Stimulated activated naive CD4-positive, alpha-beta T cell (primary cell): ENCODE measurements at regions not wholly inside any gene's neighbourhood (a gene's known extent, or its start where the extent isn't known, plus 50 kb on each side); places are given as distances from the start of the nearest gene placed in this dataset.

ENCODE experiments used
- DNase-seq, 6 experiments: peaks; one replicate each; lab custom pipeline; 2025; lab: John Stamatoyannopoulos, UW

DNA sequence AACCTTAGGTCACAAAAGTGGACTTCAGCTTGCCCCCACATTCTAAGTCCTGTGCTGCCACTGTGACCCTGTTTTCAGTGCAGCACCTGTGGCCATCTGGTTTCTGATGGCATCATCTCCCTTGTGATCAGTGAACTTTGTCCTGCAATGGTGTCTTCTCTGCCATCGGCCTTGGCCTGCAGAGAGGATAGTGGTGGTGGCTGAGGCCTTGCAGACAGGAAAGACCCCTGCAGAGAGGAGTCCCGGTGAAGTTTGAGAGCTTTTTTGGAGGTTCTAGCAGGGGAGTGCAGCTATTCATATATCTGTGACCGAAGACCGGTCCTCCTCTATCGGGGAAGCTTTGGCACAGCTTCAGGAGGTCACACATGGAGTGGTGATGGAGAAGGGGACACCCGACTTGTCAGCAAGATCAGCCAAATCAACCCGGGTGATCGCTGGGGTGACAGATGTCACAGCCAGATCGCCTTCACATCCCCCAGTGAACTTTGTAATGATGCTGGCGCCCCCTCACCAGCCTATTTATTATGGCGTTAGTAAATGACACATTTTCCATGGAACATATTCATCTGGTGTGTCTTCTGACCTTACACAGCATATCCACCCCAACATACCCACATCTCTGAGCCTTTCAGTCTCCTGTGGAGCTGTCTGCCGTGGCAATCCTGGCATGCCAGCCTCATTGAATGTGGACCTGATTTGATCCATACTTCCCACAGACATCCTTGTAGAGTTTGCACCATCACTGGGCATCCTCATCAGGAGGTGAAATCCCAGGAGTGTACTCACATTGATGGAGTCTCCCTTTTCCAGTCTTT is 136.1 kb downstream of the PAPOLA start:
- DNase-seq: no peak

DNA sequence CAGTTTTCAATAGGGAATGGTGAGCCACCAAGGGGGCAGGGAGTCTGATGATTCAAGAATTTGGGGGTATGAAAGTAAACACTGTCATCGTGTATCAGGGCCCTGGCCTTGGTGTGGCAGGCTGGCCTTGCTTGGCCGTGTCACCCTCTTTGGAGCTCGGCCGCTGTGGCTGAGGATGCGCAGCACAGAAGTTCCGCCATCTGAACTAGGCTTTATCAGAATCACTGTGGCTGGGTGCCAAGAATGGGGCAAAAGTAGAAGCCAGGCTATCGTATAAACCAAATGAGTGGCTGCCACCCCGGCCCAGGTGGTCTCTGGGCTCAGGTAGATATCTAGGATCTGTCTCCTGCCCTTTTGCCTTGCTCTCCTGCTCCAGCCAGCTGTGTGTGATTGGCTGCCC is 137.4 kb downstream of the PAPOLA start:
- DNase-seq: no peak

GRCh38 chr14:96648506-96649326 is 146.5 kb downstream of the PAPOLA start:
- no peak for DNase-seq

DNA sequence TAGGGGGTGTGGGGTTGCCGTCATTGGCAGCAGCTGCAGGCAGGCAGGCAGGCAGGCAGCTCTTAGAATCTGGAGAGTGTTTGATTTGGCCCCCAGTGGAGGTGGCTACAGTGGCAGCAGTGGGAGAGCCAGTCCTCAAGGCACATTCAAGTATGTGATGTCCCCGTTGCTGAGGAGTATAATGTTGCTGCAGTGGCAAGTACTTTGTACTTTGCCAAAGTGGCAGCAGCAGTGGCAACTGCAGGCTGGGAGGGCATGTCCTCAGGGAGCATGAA is 147.1 kb downstream of the PAPOLA start:
- DNase-seq: no peak

- DNase-seq: no peak
Observed at GRCh38 chr14:96653597-96653996, 143.6 kb upstream of the VRK1 start.

- DNase-seq: no peak
Observed at GRCh38 chr14:96658611-96659010, 138.6 kb upstream of the VRK1 start.

- DNase-seq: no peak
Observed at GRCh38 chr14:96660123-96660522, 137.1 kb upstream of the VRK1 start.

GRCh38 chr14:96660667-96661066 is 136.5 kb upstream of the VRK1 start:
- DNase-seq: no peak

GRCh38 chr14:96661244-96661969 is 135.8 kb upstream of the VRK1 start:
- DNase-seq: no peak

DNA sequence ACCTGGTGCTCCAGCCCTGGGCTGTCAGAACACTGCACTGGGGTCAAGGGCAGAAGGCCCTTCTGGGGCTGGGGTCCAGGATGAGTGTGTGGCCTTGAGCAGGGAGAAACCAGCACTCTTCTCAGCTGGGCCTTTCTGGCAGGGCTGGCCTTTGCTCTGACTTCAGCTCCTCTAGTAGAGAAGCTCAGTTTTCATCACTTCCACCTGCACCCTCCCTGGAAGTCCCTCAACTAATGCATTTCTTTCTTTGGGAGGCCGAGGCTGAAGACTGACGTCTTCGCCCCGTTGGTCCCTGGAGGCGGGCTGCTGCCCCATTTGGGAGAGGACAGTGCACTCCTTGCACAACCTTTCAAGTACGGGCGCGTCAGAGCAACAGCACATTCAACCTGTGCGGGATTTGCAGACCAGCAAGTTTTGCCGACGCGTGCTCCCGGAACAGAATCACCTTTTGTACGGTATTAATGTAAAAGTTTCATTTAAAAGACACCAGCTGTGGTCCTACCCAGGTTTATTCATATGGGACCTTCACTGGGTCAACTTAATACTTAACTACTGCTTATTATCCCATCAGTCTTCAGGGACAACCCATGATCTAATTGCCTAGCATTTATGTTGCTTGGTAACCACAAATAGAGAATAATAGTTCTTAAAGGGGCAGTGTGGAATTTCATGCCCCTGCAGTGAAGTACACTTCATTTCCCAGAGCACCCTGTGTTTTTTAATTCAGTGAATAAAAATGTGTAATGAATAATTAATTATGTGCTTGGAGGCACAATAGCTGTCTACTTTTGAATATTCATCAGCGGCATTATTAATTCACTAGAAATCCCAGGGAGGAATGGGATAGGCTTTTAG is 134.8 kb upstream of the VRK1 start:
- no peak for DNase-seq

DNA sequence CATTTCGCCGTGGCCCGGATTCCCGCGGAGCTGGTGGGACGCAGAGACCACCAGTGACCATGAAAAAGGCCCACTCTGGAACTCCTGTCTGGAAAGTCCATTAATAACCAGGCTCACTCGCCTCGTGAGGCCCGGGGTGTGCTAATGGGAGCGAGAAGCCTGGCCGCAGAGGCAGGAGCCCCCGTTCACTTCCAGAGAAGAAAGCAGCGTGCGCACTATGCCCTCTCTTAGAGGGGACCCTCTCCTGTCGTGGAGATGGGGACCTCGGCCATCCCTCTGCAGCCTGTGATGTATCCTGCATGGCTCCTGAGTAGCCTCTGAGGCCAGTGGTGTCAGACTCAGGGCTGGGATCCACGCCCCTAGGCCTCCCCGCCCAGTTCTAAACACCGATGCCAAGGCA is 134.1 kb upstream of the VRK1 start:
- DNase-seq: no peak

DNA sequence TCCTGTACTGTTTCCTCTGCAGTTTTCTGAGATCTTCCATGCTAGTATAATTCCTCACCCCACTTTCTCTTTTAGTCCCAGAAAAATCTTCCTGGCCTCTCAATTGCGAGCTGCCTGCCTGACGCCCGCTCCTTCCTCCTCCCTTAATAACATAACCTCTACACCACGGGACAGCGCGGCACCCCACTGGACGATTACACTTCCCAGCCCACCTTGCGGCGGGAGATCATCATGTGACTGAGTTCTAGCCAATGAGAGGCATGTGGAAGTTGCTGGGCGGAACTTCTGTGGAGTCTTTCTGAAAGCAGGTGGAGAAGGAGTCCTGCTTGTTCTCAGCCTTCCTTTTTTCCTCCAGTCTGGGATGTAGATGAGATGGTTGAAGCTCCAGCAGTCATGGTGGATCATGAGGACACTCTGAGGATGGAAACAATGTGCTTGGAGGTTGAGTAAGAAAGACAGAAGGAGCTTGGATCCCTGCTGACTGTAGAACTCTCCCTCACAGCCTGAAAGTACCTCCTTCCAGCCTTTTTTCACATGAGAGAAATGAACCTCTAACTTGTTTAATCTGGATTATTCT is 133.6 kb upstream of the VRK1 start:
- DNase-seq: no peak

DNA sequence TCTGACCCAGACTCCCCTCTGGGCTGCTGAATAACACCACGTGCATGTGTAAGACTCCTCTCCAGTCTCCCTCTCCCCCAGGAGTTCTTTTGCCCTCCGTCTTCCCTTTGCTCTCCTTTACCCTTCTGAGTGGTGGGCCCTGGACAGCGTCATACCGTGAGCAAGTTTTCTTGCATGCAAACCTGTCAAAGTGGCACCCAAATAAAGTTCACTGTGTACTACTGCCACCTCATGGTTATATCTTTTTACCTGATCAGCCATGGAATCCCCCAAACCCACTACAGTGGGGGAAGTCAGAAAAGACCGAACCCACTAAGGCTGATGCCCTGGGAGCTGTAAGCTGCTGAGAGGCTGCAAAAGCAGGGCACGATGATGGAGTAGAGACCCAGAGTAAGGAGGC is 131.1 kb upstream of the VRK1 start:
- no peak for DNase-seq

- DNase-seq: no peak
Observed at GRCh38 chr14:96670391-96670790, 126.8 kb upstream of the VRK1 start.

GRCh38 chr14:96671218-96671617 is 126.0 kb upstream of the VRK1 start:
- no peak for DNase-seq

- DNase-seq: no peak
Observed at GRCh38 chr14:96673706-96674105, 123.5 kb upstream of the VRK1 start.

GRCh38 chr14:96674121-96674520 is 123.1 kb upstream of the VRK1 start:
- DNase-seq: no peak

DNA sequence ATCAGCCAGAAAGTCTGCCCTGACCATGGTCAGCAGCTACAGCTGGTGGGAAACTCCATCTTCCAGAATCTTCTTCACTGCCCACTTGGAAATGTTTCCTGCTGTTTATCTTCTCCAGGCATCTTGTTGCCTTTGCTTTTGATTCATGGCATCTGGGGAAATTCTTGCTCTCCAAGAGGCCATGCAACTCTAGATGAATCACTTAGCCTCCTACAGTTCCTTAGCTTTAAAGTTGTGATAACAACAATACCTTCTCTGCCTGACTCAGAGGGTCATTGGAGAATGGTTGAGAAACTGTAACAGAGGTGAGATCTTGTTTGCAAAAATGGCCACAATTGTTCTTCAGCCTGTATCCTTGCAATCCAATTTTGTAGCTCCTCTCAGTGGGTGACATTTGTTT is 121.0 kb upstream of the VRK1 start:
- DNase-seq: no peak

DNA sequence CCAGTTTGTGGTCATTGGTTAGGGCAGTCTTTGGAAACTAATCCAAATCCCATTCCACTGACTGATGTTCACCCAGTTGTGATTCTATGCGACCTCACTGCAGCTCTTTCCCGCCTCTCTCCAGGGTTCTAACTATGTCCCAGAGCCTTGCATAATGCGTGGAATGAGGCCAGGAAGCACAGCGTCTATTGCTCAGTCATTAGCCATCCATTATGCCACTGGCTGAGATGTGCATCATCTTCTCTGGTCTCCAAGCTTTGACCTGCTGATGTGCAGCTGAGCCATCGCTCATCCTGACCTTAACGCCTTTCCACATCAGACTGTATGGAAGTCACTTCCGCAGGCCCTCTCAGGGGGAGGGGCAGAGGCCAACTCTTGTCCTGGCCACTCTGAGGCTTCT is 115.4 kb upstream of the VRK1 start:
- no peak for DNase-seq

DNA sequence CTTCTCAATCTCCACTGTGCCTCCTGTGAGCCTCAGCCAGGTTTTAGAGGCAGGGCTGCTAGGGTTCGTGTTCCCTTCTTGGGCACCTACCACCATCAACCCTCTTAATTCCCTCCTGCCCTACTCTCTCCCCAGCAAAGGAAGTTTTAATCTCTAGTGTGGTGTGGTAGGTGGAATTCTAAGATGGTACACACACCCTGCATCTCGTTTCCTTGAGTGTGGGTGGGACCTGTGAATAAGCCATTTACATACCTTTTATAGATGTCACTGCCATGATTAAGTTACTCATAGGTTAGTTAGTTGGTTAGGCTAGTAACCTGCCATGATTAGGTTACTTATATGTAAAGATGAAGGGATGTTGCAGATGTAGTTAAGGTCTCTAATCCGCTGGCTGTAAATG is 114.8 kb upstream of the VRK1 start:
- no peak for DNase-seq

- no peak for DNase-seq
Observed at GRCh38 chr14:96683562-96684289, 113.5 kb upstream of the VRK1 start.
